AG10803 (cell line): ENCODE measurements at regions not wholly inside any gene's neighbourhood (a gene's known extent, or its start where the extent isn't known, plus 50 kb on each side); places are given as distances from the start of the nearest gene placed in this dataset.

Source experiments
- DNase-seq: peaks from one replicate; pipeline ENCODE4 v3.0.0; 2010; ENCODE audit warnings: low read depth
- H3K4me3 ChIP-seq: 2 replicates; pipeline ENCODE4 v1.5.1; 2011; ENCODE audit warnings: mild to moderate bottlenecking, low read length, control low read depth
- TF ChIP-seq, protein P1 (sequence below): conservative IDR thresholded peaks from 2 replicates; pipeline ENCODE4 v1.5.1; 2011; ENCODE audit warnings: mild to moderate bottlenecking, low read length, control low read depth, inconsistent platforms

DNA sequence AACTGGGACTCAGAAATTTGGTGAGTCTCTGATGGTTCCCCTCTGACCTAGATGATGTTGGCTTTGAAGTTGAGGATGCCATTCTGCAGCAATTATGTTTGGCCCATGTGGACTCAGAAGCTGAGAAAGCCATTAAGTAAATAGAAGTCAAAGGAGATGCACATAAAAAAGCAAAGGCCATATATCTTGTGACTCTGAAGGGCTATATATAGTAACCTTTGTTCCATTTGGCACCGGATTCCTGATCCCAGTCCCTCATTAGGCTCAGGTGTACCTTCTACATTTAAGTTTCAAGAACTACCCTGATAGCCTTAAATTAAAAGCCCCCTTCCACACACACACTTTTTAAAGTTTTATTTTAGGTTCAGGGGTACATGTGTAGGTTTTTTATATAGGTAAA is 50.0 kb upstream of the PDK4 start:
- DNase-seq: no peak
- TF ChIP-seq, protein P1, sequence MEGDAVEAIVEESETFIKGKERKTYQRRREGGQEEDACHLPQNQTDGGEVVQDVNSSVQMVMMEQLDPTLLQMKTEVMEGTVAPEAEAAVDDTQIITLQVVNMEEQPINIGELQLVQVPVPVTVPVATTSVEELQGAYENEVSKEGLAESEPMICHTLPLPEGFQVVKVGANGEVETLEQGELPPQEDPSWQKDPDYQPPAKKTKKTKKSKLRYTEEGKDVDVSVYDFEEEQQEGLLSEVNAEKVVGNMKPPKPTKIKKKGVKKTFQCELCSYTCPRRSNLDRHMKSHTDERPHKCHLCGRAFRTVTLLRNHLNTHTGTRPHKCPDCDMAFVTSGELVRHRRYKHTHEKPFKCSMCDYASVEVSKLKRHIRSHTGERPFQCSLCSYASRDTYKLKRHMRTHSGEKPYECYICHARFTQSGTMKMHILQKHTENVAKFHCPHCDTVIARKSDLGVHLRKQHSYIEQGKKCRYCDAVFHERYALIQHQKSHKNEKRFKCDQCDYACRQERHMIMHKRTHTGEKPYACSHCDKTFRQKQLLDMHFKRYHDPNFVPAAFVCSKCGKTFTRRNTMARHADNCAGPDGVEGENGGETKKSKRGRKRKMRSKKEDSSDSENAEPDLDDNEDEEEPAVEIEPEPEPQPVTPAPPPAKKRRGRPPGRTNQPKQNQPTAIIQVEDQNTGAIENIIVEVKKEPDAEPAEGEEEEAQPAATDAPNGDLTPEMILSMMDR: no peak

More for the DNA sequence above, 50.0 kb upstream of the PDK4 start:
- no peak overlapping the region for H3K4me3 ChIP-seq
